ENCODE measurements at regions not wholly inside any gene's neighbourhood (a gene's known extent, or its start where the extent isn't known, plus 50 kb on each side); places are given as distances from the start of the nearest gene placed in this dataset.

DNA sequence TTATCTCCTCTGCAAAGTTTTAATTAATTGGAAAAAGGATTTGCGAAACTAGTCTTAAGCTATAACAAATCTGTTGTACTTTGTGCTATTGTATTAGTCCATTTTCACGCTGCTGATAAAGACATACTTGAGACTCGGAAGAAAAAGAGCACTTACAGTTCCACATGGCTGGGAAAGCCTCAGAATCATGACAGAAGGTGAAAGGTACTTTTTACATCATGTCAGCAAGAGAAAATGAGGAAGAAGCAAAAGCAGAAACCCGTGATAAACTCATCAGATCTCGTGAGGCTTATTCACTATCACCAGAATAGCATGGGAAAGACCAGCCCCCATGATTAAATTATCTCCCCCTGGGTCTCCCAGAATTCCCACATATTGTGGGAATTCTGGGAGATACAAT lies 118.1 kb upstream of the PRKD1 start (continued):
- no peak for TF ChIP-seq ZBTB4 (CRISPR knock-in tag; IDR thresholded peaks at IDR 0.05)
- TF ChIP-seq, protein P1, sequence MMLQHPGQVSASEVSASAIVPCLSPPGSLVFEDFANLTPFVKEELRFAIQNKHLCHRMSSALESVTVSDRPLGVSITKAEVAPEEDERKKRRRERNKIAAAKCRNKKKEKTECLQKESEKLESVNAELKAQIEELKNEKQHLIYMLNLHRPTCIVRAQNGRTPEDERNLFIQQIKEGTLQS (IDR thresholded peaks at IDR 0.05; ENCODE audit: borderline replicate concordance, extremely low read depth, low read depth, low read length): no peak
- TF ChIP-seq CHD2 (IDR thresholded peaks at IDR 0.05; ENCODE audit: borderline replicate concordance, low read depth, low read length): no peak
- no peak for TF ChIP-seq CBX3 (IDR thresholded peaks at IDR 0.05; ENCODE audit: borderline replicate concordance, low read depth)
- TF ChIP-seq HCFC1 (IDR thresholded peaks at IDR 0.05; ENCODE audit: low read length): no peak
- TF ChIP-seq, protein P2, sequence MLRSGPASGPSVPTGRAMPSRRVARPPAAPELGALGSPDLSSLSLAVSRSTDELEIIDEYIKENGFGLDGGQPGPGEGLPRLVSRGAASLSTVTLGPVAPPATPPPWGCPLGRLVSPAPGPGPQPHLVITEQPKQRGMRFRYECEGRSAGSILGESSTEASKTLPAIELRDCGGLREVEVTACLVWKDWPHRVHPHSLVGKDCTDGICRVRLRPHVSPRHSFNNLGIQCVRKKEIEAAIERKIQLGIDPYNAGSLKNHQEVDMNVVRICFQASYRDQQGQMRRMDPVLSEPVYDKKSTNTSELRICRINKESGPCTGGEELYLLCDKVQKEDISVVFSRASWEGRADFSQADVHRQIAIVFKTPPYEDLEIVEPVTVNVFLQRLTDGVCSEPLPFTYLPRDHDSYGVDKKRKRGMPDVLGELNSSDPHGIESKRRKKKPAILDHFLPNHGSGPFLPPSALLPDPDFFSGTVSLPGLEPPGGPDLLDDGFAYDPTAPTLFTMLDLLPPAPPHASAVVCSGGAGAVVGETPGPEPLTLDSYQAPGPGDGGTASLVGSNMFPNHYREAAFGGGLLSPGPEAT (IDR thresholded peaks at IDR 0.05; ENCODE audit: low read depth): no peak
- no peak for TF ChIP-seq HDAC2 (IDR thresholded peaks at IDR 0.05)
- no peak for TF ChIP-seq CBFB (IDR thresholded peaks at IDR 0.05; ENCODE audit: low read depth)

DNA sequence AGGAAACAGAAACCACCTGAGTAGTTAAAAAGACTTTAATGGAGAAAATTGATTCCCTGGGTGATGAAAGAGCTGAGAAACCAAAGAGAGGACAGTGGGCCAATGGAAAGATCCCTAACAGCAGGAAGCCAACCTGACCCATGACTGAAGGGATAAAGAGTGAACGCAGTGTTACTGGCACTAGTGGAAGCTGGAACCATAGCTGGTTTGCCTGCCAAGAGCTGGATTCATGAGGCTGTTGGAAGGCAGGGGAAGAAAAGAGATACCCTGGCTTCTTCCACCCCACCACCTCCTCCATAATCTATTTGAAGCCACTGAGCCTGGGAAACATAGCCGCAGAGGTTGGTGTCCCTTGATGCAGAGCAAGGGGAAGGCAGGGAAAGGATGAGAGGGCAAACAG lies 125.5 kb upstream of the PRKD1 start:
- CTCF ChIA-PET: no interaction called here
- no TSS peak for BruUV-seq (replicated peaks)

More for the DNA sequence above, 125.5 kb upstream of the PRKD1 start:
- no peaks in the 10 kb centered on the region for H4K20me1 ChIP-seq (ENCODE audit: control insufficient read depth, insufficient read depth)
- H3K36me3 ChIP-seq (ENCODE audit: control insufficient read depth in 2 of 2, insufficient read depth in 2 of 2, low read length in 1 of 2): no peaks in the 10 kb centered on the region
- no peak for DNase-seq (ENCODE audit: low read depth, low spot score)
- ChIA-PET RAD21 (ENCODE audit: unreplicated experiment) (no interaction called here), POLR2A (no interaction called here), SMC1A (ENCODE audit: uncharacterized antibody, unreplicated experiment) (no interaction called here)
- no peak for ATAC-seq
- H3K4me1 ChIP-seq (ENCODE audit: control insufficient read depth, insufficient read depth, low read length): no peaks in the 10 kb centered on the region
- no peak overlapping the region for H2AFZ ChIP-seq (ENCODE audit: control insufficient read depth, low read depth, low read length)
- no peak overlapping the region for H3K4me2 ChIP-seq (ENCODE audit: control insufficient read depth, insufficient read depth)
- no peak for TF ChIP-seq TAF1 (IDR thresholded peaks at IDR 0.05; ENCODE audit: borderline replicate concordance, low read depth, low read length)
- no peak for TF ChIP-seq SREBF2 (IDR thresholded peaks at IDR 0.05; ENCODE audit: low read length)
- TF ChIP-seq HSF1 (IDR thresholded peaks at IDR 0.05; ENCODE audit: low read depth, low read length): no peak
- no peak for TF ChIP-seq POU2F2 (IDR thresholded peaks at IDR 0.05; ENCODE audit: borderline replicate concordance, low read depth, low read length)
- no peak for TF ChIP-seq HCFC1 (IDR thresholded peaks at IDR 0.05; ENCODE audit: low read length)
- no peak for TF ChIP-seq JUND (IDR thresholded peaks at IDR 0.05; ENCODE audit: low read depth, low read length)
- TF ChIP-seq E2F4 (IDR thresholded peaks at IDR 0.05; ENCODE audit: low read depth, low read length): no peak
- 78% methylated on average over 2 of the region's 2 CpGs for WGBS (ENCODE audit: insufficient coverage, insufficient replicate concordance, low lambda C conversion rate, missing lambda C conversion rate)
- no peaks in the 10 kb centered on the region for H3K79me2 ChIP-seq (ENCODE audit: control insufficient read depth, insufficient read depth, low read length)
- H3K9me3 ChIP-seq (replicated peaks; ENCODE audit: control insufficient read depth, insufficient read depth, low read length): no peaks in the 10 kb centered on the region; the same call in 2 of the 3 replicates
- no peak overlapping the region for H3K27ac ChIP-seq (ENCODE audit: control insufficient read depth, insufficient read depth)
- no peak overlapping the region for H3K4me3 ChIP-seq
- in situ Hi-C loops (cut with MboI) (no loop called here), intact Hi-C loops (cut with micrococcal nuclease; ENCODE audit: unreplicated experiment) (no loop called here)
- no peaks in the 10 kb centered on the region for H3K27me3 ChIP-seq (replicated peaks in 1 of 2; ENCODE audit: control insufficient read depth in 2 of 2, insufficient read depth in 2 of 2, low read length in 1 of 2)
- FAIRE-seq: no peak
- H3K9ac ChIP-seq (ENCODE audit: control insufficient read depth, insufficient read depth, low read length): no peak overlapping the region

Data from GM12878 (cell line).